Lower leg skin (tissue), 3 donors: ENCODE measurements at regions not wholly inside any gene's neighbourhood (a gene's known extent, or its start where the extent isn't known, plus 50 kb on each side); places are given as distances from the start of the nearest gene placed in this dataset.

ENCODE experiments used
- POLR2A ChIP-seq, 2 donors: fragments of 450-650 bp; IDR thresholded peaks; one replicate each; pipeline ENCODE4 v1.6.1; 2016 to 2017; ENCODE audit warnings: antibody characterized with exemption in 2 of 2, mild to moderate bottlenecking in 1 of 2, moderate library complexity in 1 of 2
- TF ChIP-seq, protein P1 (sequence below), 3 donors: fragments of 450-650 bp; IDR thresholded peaks; one replicate each; pipeline ENCODE4 v1.5.1; 2016; ENCODE audit warnings: antibody characterized with exemption in 3 of 3, mild to moderate bottlenecking in 3 of 3, moderate library complexity in 2 of 3

DNA sequence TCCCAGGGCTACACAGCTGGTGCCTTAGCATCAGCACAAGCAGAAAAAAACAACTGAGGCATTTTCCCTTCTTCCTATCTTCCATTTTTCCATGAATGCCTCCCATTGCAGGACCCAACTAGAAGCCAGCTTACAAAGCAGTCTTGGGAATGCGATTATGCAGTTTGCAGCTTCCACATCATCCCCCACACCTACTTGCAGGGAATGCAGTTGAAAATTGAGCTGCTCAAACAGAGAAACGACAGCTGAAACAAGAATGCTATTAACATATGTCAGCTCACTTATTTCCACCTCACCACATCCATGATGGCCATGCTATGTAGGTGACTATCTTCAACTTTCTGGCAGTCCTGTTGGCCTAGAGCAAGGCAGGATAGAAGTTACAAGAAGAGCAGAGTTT is 150.6 kb upstream of the KCTD3 start:
- TF ChIP-seq, protein P1, sequence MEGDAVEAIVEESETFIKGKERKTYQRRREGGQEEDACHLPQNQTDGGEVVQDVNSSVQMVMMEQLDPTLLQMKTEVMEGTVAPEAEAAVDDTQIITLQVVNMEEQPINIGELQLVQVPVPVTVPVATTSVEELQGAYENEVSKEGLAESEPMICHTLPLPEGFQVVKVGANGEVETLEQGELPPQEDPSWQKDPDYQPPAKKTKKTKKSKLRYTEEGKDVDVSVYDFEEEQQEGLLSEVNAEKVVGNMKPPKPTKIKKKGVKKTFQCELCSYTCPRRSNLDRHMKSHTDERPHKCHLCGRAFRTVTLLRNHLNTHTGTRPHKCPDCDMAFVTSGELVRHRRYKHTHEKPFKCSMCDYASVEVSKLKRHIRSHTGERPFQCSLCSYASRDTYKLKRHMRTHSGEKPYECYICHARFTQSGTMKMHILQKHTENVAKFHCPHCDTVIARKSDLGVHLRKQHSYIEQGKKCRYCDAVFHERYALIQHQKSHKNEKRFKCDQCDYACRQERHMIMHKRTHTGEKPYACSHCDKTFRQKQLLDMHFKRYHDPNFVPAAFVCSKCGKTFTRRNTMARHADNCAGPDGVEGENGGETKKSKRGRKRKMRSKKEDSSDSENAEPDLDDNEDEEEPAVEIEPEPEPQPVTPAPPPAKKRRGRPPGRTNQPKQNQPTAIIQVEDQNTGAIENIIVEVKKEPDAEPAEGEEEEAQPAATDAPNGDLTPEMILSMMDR (IDR thresholded peaks at IDR 0.05) = no peak
- TF ChIP-seq POLR2A (IDR thresholded peaks at IDR 0.05) = no peak
